ENCODE measurements at regions not wholly inside any gene's neighbourhood (a gene's known extent, or its start where the extent isn't known, plus 50 kb on each side); places are given as distances from the start of the nearest gene placed in this dataset.
"Not testable (repeated sequence)": the region's sequence is repeated elsewhere in the genome, so short reads cannot be mapped to it uniquely, and the experiment has no call there.

- Mint-ChIP-seq H3K9me3 (no peaks in the 10 kb centered on the region), H3K27ac (no peak overlapping the region), H3K4me1 (peaks cover 9% of the 10 kb centered on the region), H3K27me3 (peaks cover 11% of the 10 kb centered on the region), H3K36me3 (no peaks in the 10 kb centered on the region), H3K4me3 (no peak overlapping the region)
- ATAC-seq (ENCODE audit: low read depth): no peak
- no peak for DNase-seq
- POLR2A ChIA-PET: no interaction called here
These were observed 87.3 kb downstream of the LYZL2 start for GRCh38 chr10:30542001-30542894.

GRCh38 chr10:30540276-30540675 lies 89.3 kb downstream of the LYZL2 start:
- POLR2A ChIA-PET: no interaction called here

GRCh38 chr10:30538086-30538485 lies 91.5 kb downstream of the LYZL2 start:
- H3K36me3 Mint-ChIP-seq: peaks cover 2% of the 10 kb centered on the region
- POLR2A ChIA-PET: no interaction called here
- no peak for DNase-seq
- H3K9me3 Mint-ChIP-seq: no peaks in the 10 kb centered on the region
- peaks cover 2% of the 10 kb centered on the region for H3K27me3 Mint-ChIP-seq
- H3K4me3 Mint-ChIP-seq: no peak overlapping the region
- peaks cover 24% of the 10 kb centered on the region for H3K4me1 Mint-ChIP-seq
- ATAC-seq (ENCODE audit: low read depth): no peak
- H3K27ac Mint-ChIP-seq: no peak overlapping the region

More at GRCh38 chr10:30540276-30540675, 89.3 kb downstream of the LYZL2 start:
- no peaks in the 10 kb centered on the region for H3K36me3 Mint-ChIP-seq
- DNase-seq (no peak), ATAC-seq (ENCODE audit: low read depth) (no peak)
- no peak overlapping the region for H3K4me3 Mint-ChIP-seq
- peaks cover 17% of the 10 kb centered on the region for H3K4me1 Mint-ChIP-seq
- H3K27ac Mint-ChIP-seq: no peak overlapping the region
- peaks cover 4% of the 10 kb centered on the region for H3K27me3 Mint-ChIP-seq
- no peaks in the 10 kb centered on the region for H3K9me3 Mint-ChIP-seq

- Mint-ChIP-seq H3K4me1 (peaks cover 25% of the 10 kb centered on the region), H3K27me3 (no peaks in the 10 kb centered on the region), H3K27ac (no peak overlapping the region), H3K36me3 (peaks cover 2% of the 10 kb centered on the region), H3K9me3 (no peaks in the 10 kb centered on the region), H3K4me3 (no peak overlapping the region)
- POLR2A ChIA-PET: interaction anchor here (1.3 kb wide), 2 partner anchors 104 to 136 kb away, joined by 3 to 5 read pairs; partner anchors contain the start of gene MAP3K8
- DNase-seq: no peak
- ATAC-seq (ENCODE audit: low read depth): no peak
These were observed 92.0 kb downstream of the LYZL2 start for GRCh38 chr10:30537586-30537985.

GRCh38 chr10:30537158-30537557 lies 92.4 kb downstream of the LYZL2 start:
- H3K27me3 Mint-ChIP-seq; H3K4me3 Mint-ChIP-seq; H3K27ac Mint-ChIP-seq; H3K36me3 Mint-ChIP-seq; ATAC-seq (ENCODE audit: low read depth); H3K9me3 Mint-ChIP-seq; DNase-seq: not testable (repeated sequence)
- POLR2A ChIA-PET: interaction anchor here (1.3 to 1.6 kb wide), 4 partner anchors 40 to 136 kb away, joined by 3 to 5 read pairs (median 4); partner anchors contain the start of gene MAP3K8
- peaks cover 29% of the 10 kb centered on the region for H3K4me1 Mint-ChIP-seq

GRCh38 chr10:30536578-30536977 lies 93.0 kb downstream of the LYZL2 start:
- Mint-ChIP-seq H3K27ac (no peak overlapping the region), H3K27me3 (no peaks in the 10 kb centered on the region), H3K4me3 (no peak overlapping the region), H3K36me3 (peaks cover 6% of the 10 kb centered on the region), H3K4me1 (peaks cover 34% of the 10 kb centered on the region), H3K9me3 (no peaks in the 10 kb centered on the region)
- POLR2A ChIA-PET: interaction anchor here (1.3 to 1.6 kb wide), 4 partner anchors 39 to 135 kb away, joined by 3 to 5 read pairs (median 4); partner anchors contain the start of gene MAP3K8
- no peak for DNase-seq
- ATAC-seq (ENCODE audit: low read depth): no peak

GRCh38 chr10:30535677-30536076 lies 93.9 kb downstream of the LYZL2 start:
- no peak for ATAC-seq (ENCODE audit: low read depth)
- POLR2A ChIA-PET: interaction anchor here (1.4 to 1.6 kb wide), 2 partner anchors 38 to 99 kb away, joined by 3 to 4 read pairs; no protein-coding TSS in a partner anchor
- Mint-ChIP-seq H3K4me3 (no peak overlapping the region), H3K27ac (no peak overlapping the region), H3K27me3 (no peaks in the 10 kb centered on the region), H3K9me3 (no peaks in the 10 kb centered on the region), H3K36me3 (peaks cover 6% of the 10 kb centered on the region), H3K4me1 (peaks cover 37% of the 10 kb centered on the region)
- DNase-seq: no peak

GRCh38 chr10:30534465-30535144 lies 94.9 kb downstream of the LYZL2 start:
- H3K27me3 Mint-ChIP-seq: no peaks in the 10 kb centered on the region
- ATAC-seq (ENCODE audit: low read depth): no peak
- no peaks in the 10 kb centered on the region for H3K9me3 Mint-ChIP-seq
- H3K4me1 Mint-ChIP-seq: peaks cover 40% of the 10 kb centered on the region
- H3K4me3 Mint-ChIP-seq: no peak overlapping the region
- POLR2A ChIA-PET: interaction anchor here (0.7 to 8.1 kb wide), 2 partner anchors 101 to 186 kb away, joined by 5 to 69 read pairs; partner anchors contain the start of gene MAP3K8
- peak; percentile 62 for DNase-seq
- peak overlapping the region; percentile 31 for H3K27ac Mint-ChIP-seq
- peaks cover 6% of the 10 kb centered on the region for H3K36me3 Mint-ChIP-seq

GRCh38 chr10:30531751-30532530 lies 97.6 kb downstream of the LYZL2 start:
- Mint-ChIP-seq H3K4me3 (peak overlapping the region; percentile 39), H3K27ac (peak overlapping the region; percentile 80), H3K27me3 (no peaks in the 10 kb centered on the region), H3K9me3 (no peaks in the 10 kb centered on the region), H3K4me1 (peaks cover 62% of the 10 kb centered on the region), H3K36me3 (peaks cover 6% of the 10 kb centered on the region)
- no peak for DNase-seq
- POLR2A ChIA-PET: interaction anchor here (0.8 to 8.1 kb wide), 8 partner anchors 28 to 118 kb away, joined by 3 to 69 read pairs (median 8); partner anchors contain the start of gene MAP3K8
- no peak for ATAC-seq (ENCODE audit: low read depth)

GRCh38 chr10:30529373-30529998 lies 95.5 kb downstream of the MAP3K8 start:
- Mint-ChIP-seq H3K4me3 (peak overlapping the region; percentile 85), H3K27me3 (no peaks in the 10 kb centered on the region), H3K4me1 (peaks cover 65% of the 10 kb centered on the region), H3K27ac (peak overlapping the region; percentile 99), H3K36me3 (peaks cover 7% of the 10 kb centered on the region), H3K9me3 (no peaks in the 10 kb centered on the region)
- peak; percentile 86 for DNase-seq
- POLR2A ChIA-PET: interaction anchor here (0.6 to 8.1 kb wide), 24 partner anchors 12 to 502 kb away, joined by 3 to 69 read pairs (median 4); partner anchors contain the start of gene MAP3K8
- peak; percentile 87 for ATAC-seq (ENCODE audit: low read depth)

GRCh38 chr10:30528429-30528786 lies 94.4 kb downstream of the MAP3K8 start:
- peak overlapping the region; percentile 5 for H3K4me3 Mint-ChIP-seq
- peak overlapping the region; percentile 88 for H3K27ac Mint-ChIP-seq
- H3K9me3 Mint-ChIP-seq: no peaks in the 10 kb centered on the region
- H3K4me1 Mint-ChIP-seq: peaks cover 64% of the 10 kb centered on the region
- DNase-seq (no peak), ATAC-seq (ENCODE audit: low read depth) (no peak)
- H3K27me3 Mint-ChIP-seq: no peaks in the 10 kb centered on the region
- peaks cover 7% of the 10 kb centered on the region for H3K36me3 Mint-ChIP-seq
- POLR2A ChIA-PET: interaction anchor here (0.6 to 8.1 kb wide), 6 partner anchors 25 to 1536 kb away, joined by 3 to 69 read pairs (median 26); partner anchors contain the start of gene MAP3K8

- Mint-ChIP-seq H3K4me3 (peak overlapping the region; percentile 34), H3K4me1 (peaks cover 61% of the 10 kb centered on the region), H3K36me3 (peaks cover 5% of the 10 kb centered on the region), H3K9me3 (no peaks in the 10 kb centered on the region), H3K27ac (peak overlapping the region; percentile 88), H3K27me3 (no peaks in the 10 kb centered on the region)
- DNase-seq (peak; percentile 49), ATAC-seq (ENCODE audit: low read depth) (no peak)
- POLR2A ChIA-PET: interaction anchor here (0.6 to 8.1 kb wide), 5 partner anchors 24 to 1535 kb away, joined by 3 to 69 read pairs (median 41); partner anchors contain the start of gene MAP3K8
These were observed 93.8 kb downstream of the MAP3K8 start for GRCh38 chr10:30527623-30528428.
